ENCODE measurements at regions not wholly inside any gene's neighbourhood (a gene's known extent, or its start where the extent isn't known, plus 50 kb on each side); places are given as distances from the start of the nearest gene placed in this dataset.
"Not testable (repeated sequence)": the region's sequence is repeated elsewhere in the genome, so short reads cannot be mapped to it uniquely, and the experiment has no call there.

- TF ChIP-seq EZH2phosphoT487 (IDR thresholded peaks at IDR 0.05; ENCODE audit: low read length); EZH2 (optimal IDR thresholded peaks at IDR 0.05; ENCODE audit: low read depth, low read length): not testable (repeated sequence)
Observed at GRCh38 chr13:18963684-18964083, 217.9 kb downstream of the TUBA3C start.

Measured in MM.1S (cell line).